ENCODE measurements at regions not wholly inside any gene's neighbourhood (a gene's known extent, or its start where the extent isn't known, plus 50 kb on each side); places are given as distances from the start of the nearest gene placed in this dataset.

DNA sequence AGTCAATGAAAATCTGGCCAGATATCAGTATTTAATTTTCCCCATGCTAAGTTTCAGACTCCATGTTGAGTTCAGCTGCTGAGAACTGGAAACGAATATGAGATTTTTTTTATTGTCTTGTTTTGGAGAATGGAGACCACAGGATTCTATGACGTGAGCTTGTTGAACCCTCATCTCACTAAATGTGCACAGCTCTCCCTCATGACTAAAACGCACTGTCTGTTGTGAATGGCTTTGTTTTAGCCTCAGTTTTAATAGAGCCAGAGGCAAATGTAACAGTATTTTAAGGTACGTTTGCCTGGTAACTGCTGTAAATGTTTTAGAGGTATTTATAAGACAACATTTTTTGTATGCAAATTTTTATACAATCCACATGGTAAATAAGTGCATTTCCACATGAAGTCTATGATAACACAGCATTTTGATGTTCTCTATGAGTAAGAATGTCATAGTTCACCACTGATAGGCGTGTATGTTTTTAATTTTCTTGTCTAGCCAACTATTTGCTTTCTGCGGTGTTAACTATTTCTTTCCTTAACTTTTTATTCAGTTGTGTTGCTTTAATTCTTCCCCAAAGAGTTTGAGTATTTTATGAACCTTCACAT, 1159.3 kb upstream of the TENM3 start:
- intact Hi-C loops (cut with DNase I), result no loop called here
- Histone ChIP-seq H3K4me1 (no peaks in the 10 kb centered on the region), H3K27ac (no peak overlapping the region), H3K4me3 (no peak overlapping the region), H3K9me3 (peaks cover 0 to 3% (median 0%) of the 10 kb centered on the region in 11 donors), H3K36me3 (no peaks in the 10 kb centered on the region), H3K27me3 (no peaks in the 10 kb centered on the region)
- 56 to 72% methylated on average over 6 of the region's 6 CpGs for WGBS, 2 donors
- ATAC-seq, result no peak
- no peak for DNase-seq
- TF ChIP-seq, protein P1, sequence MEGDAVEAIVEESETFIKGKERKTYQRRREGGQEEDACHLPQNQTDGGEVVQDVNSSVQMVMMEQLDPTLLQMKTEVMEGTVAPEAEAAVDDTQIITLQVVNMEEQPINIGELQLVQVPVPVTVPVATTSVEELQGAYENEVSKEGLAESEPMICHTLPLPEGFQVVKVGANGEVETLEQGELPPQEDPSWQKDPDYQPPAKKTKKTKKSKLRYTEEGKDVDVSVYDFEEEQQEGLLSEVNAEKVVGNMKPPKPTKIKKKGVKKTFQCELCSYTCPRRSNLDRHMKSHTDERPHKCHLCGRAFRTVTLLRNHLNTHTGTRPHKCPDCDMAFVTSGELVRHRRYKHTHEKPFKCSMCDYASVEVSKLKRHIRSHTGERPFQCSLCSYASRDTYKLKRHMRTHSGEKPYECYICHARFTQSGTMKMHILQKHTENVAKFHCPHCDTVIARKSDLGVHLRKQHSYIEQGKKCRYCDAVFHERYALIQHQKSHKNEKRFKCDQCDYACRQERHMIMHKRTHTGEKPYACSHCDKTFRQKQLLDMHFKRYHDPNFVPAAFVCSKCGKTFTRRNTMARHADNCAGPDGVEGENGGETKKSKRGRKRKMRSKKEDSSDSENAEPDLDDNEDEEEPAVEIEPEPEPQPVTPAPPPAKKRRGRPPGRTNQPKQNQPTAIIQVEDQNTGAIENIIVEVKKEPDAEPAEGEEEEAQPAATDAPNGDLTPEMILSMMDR (IDR thresholded peaks at IDR 0.05), result no peak

DNA sequence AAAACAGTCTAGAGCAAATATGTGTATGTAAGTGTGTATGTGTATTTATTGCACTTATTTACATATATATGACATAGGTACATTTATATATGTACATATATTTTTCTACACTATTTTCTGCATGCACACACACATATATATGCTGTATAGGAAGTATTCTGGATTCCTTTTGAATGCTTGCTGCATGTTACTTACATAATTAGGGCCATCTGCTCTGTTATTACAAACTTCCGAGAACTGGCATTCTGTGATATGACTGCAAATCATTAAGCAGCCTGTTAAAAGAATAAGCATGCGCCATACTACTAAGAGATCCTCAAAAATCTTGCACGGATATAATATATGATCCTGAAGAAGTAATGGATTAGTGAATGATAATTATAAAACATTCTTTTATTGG, 1157.6 kb upstream of the TENM3 start:
- ATAC-seq (no peak), DNase-seq (no peak)
- no peaks in the 10 kb centered on the region for H3K27me3 ChIP-seq
- H3K36me3 ChIP-seq, result no peaks in the 10 kb centered on the region
- intact Hi-C loops (cut with DNase I), result no loop called here
- TF ChIP-seq, protein P1 (IDR thresholded peaks at IDR 0.05), result no peak
- peaks cover 0 to 9% (median 0%) of the 10 kb centered on the region in 11 donors for H3K9me3 ChIP-seq
- no peak overlapping the region for H3K27ac ChIP-seq
- H3K4me1 ChIP-seq, result no peaks in the 10 kb centered on the region
- no peak overlapping the region for H3K4me3 ChIP-seq
- 77 to 80% methylated on average over 3 of the region's 3 CpGs for WGBS, 2 donors

DNA sequence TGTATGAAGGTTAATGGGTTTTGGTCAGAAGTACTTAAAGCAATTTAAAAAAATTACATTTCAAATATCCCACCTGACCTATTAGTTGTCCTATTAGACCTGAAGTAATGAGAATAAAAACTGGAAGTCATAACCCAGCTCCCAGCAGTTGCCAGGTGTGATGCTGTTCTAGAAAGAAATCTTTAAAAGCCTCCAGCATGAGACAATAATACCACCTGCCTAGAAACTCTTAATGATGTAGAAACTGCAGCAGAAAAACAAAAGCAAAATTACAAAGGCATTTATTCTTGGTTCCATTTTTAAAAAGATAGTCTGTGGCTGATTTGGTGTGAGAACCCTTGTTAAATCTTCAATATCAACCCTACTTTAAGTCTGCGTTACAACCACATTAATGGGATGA, 1137.7 kb upstream of the TENM3 start:
- intact Hi-C loops (cut with DNase I), result no loop called here
- H3K27ac ChIP-seq, result no peak overlapping the region
- peaks cover 0 to 5% (median 0%) of the 10 kb centered on the region in 7 donors for H3K27me3 ChIP-seq
- ATAC-seq (no peak), DNase-seq (no peak)
- H3K36me3 ChIP-seq, result no peaks in the 10 kb centered on the region
- 86 to 91% methylated on average over 1 of the region's 1 CpG for WGBS, 2 donors
- no peaks in the 10 kb centered on the region for H3K4me1 ChIP-seq
- TF ChIP-seq, protein P1 (IDR thresholded peaks at IDR 0.05), result no peak
- H3K4me3 ChIP-seq, result no peak overlapping the region
- no peaks in the 10 kb centered on the region for H3K9me3 ChIP-seq

DNA sequence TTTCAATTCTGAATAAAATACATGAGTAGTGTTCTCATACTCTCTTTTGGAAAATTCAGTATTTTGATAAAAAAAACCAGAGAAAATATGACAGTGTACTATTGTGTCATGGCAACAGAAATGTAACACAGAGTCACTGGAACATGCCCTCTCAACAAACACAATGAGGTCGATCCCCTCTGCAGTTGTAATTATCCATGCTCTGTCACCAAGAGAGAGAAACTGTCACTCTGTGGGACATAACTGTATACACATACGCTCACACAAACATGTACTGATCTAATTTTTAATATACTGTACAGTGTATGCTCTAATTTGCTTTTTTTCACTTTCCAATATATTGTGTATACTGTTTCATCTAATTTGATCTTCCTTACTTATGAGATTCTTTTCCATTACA, 1136.8 kb upstream of the TENM3 start:
- Histone ChIP-seq H3K27me3 (peaks cover 0 to 5% (median 0%) of the 10 kb centered on the region in 7 donors), H3K36me3 (no peaks in the 10 kb centered on the region), H3K4me3 (no peak overlapping the region), H3K9me3 (no peaks in the 10 kb centered on the region), H3K4me1 (no peaks in the 10 kb centered on the region), H3K27ac (no peak overlapping the region)
- ATAC-seq, result no peak
- WGBS, 2 donors, result 69 to 75% methylated on average over 2 of the region's 2 CpGs
- intact Hi-C loops (cut with DNase I), result no loop called here
- DNase-seq, result no peak
- TF ChIP-seq, protein P1 (IDR thresholded peaks at IDR 0.05), result no peak
